Fibroblast of the aortic adventitia (primary cell): ENCODE measurements at regions not wholly inside any gene's neighbourhood (a gene's known extent, or its start where the extent isn't known, plus 50 kb on each side); places are given as distances from the start of the nearest gene placed in this dataset.

Experiments used
- DNase-seq: peaks from one replicate; pipeline ENCODE4 v3.0.0-alpha.2; 2010; ENCODE audit warnings: low read depth
- H3K4me3 ChIP-seq: 2 replicates; pipeline ENCODE4 v1.5.1; 2011; ENCODE audit warnings: low read depth, mild to moderate bottlenecking, control low read depth, low read length, moderate library complexity
- TF ChIP-seq, protein P1 (sequence below): IDR thresholded peaks from 2 replicates; pipeline ENCODE4 v1.5.1; 2011; ENCODE audit warnings: mild to moderate bottlenecking, low read length, control low read depth, inconsistent platforms; ENCODE audit not compliant: insufficient read depth

GRCh38 chr16:62921904-62922303 lies 885.7 kb upstream of the CDH8 start:
- TF ChIP-seq, protein P1, sequence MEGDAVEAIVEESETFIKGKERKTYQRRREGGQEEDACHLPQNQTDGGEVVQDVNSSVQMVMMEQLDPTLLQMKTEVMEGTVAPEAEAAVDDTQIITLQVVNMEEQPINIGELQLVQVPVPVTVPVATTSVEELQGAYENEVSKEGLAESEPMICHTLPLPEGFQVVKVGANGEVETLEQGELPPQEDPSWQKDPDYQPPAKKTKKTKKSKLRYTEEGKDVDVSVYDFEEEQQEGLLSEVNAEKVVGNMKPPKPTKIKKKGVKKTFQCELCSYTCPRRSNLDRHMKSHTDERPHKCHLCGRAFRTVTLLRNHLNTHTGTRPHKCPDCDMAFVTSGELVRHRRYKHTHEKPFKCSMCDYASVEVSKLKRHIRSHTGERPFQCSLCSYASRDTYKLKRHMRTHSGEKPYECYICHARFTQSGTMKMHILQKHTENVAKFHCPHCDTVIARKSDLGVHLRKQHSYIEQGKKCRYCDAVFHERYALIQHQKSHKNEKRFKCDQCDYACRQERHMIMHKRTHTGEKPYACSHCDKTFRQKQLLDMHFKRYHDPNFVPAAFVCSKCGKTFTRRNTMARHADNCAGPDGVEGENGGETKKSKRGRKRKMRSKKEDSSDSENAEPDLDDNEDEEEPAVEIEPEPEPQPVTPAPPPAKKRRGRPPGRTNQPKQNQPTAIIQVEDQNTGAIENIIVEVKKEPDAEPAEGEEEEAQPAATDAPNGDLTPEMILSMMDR, result no peak
- no peak overlapping the region for H3K4me3 ChIP-seq
- no peak for DNase-seq

GRCh38 chr16:62913924-62914323 lies 877.7 kb upstream of the CDH8 start:
- TF ChIP-seq, protein P1, result no peak
- H3K4me3 ChIP-seq, result no peak overlapping the region
- no peak for DNase-seq

DNA sequence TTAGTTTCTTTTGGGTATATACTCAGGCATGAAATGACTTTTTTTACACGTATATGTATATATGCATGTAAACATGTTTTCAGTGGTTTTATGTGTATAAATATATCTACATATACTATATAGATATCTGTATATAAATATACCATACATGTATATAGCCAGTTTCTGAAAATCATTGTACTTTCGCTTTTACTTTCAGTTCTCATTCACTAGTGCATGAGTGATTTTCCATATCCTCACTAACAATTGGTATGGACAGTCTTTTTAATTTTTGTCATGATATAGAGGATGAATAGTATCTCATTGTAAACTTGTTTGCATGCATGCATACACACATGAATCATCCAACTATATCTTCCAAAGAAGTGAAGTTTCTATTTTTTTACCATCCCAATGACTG lies 877.1 kb upstream of the CDH8 start:
- H3K4me3 ChIP-seq, result no peak overlapping the region
- no peak for DNase-seq
- TF ChIP-seq, protein P1, result no peak

GRCh38 chr16:62909597-62909996 lies 873.4 kb upstream of the CDH8 start:
- H3K4me3 ChIP-seq, result no peak overlapping the region
- TF ChIP-seq, protein P1, result no peak
- DNase-seq, result no peak

GRCh38 chr16:62907562-62907961 lies 871.3 kb upstream of the CDH8 start:
- TF ChIP-seq, protein P1, result no peak
- DNase-seq, result no peak
- no peak overlapping the region for H3K4me3 ChIP-seq

- TF ChIP-seq, protein P1, result no peak
- no peak for DNase-seq
- H3K4me3 ChIP-seq, result no peak overlapping the region
These were observed 867.8 kb upstream of the CDH8 start for GRCh38 chr16:62903961-62904502.

DNA sequence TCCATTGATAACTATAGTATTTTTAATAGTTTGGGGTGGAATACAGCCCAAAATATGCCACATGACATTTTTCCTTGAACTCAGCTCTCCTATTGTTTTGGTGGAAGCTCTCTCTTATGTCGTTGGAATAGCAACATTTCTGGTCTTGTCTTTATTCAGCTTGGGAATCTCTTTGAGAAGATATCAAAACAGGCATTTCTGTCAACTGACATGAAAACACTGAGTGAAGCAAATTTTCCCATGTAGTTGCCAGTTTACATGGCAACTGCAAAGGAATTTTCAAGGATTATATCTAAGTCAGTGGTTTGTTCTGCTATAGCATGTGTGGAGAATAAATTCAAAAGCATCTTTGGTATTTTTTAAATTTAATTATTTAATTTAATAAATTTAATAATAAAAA lies 863.5 kb upstream of the CDH8 start:
- DNase-seq, result no peak
- H3K4me3 ChIP-seq, result no peak overlapping the region
- TF ChIP-seq, protein P1, result no peak
